HEK293T (cell line): ENCODE measurements at regions not wholly inside any gene's neighbourhood (a gene's known extent, or its start where the extent isn't known, plus 50 kb on each side); places are given as distances from the start of the nearest gene placed in this dataset.

Experiments
- CTCF ChIA-PET: fragments of 350-600 bp; formaldehyde crosslinking; extraction: SDS; loops from one replicate; lab custom pipeline; 2021; ENCODE audit warnings: antibody characterized with exemption, inconsistent platforms; lab: Yijun Ruan, JAX
- POLR2A ChIA-PET: fragments of 350-600 bp; formaldehyde crosslinking; extraction: SDS; loops from one replicate; lab custom pipeline; 2020; ENCODE audit warnings: antibody characterized with exemption, inconsistent platforms; lab: Yijun Ruan, JAX
- DNase-seq: peaks from one replicate; pipeline ENCODE4 v3.0.0; 2012; ENCODE audit warnings: mixed read lengths; ENCODE audit errors: extremely low spot score
- ARNT ChIP-seq: fragments of 450-650 bp; IDR thresholded peaks from 2 replicates; pipeline ENCODE4 v1.6.1; 2017; ENCODE audit warnings: mild to moderate bottlenecking
- BHLHE40 ChIP-seq: fragments of 450-650 bp; IDR thresholded peaks from 2 replicates; pipeline ENCODE4 v1.6.1; 2016; ENCODE audit warnings: mild to moderate bottlenecking, moderate library complexity, borderline replicate concordance
- CTBP1 ChIP-seq: fragments of 450-650 bp; IDR thresholded peaks from 2 replicates; pipeline ENCODE4 v1.6.1; 2016; ENCODE audit warnings: borderline replicate concordance
- ELF4 ChIP-seq: fragments of 450-650 bp; IDR thresholded peaks from 2 replicates; pipeline ENCODE4 v1.6.1; 2017; ENCODE audit warnings: antibody characterized with exemption
- FOXA1 ChIP-seq: fragments of 450-650 bp; IDR thresholded peaks from 2 replicates; pipeline ENCODE4 v1.6.1; 2016; ENCODE audit warnings: mild to moderate bottlenecking
- FOXK2 ChIP-seq: fragments of 450-650 bp; IDR thresholded peaks from 2 replicates; pipeline ENCODE4 v1.6.1; 2016; ENCODE audit warnings: mild to moderate bottlenecking
- FOXM1 ChIP-seq: fragments of 450-650 bp; IDR thresholded peaks from 2 replicates; pipeline ENCODE4 v1.6.1; 2017; ENCODE audit warnings: mild to moderate bottlenecking, borderline replicate concordance
- HDGF ChIP-seq: fragments of 450-650 bp; IDR thresholded peaks from 2 replicates; pipeline ENCODE4 v1.6.1; 2017; ENCODE audit warnings: antibody characterized with exemption, borderline replicate concordance
- L3MBTL2 ChIP-seq: fragments of 450-650 bp; conservative IDR thresholded peaks from 2 replicates; pipeline ENCODE4 v1.6.1; 2016; ENCODE audit warnings: mild to moderate bottlenecking
- LEF1 ChIP-seq: fragments of 450-650 bp; IDR thresholded peaks from 2 replicates; pipeline ENCODE4 v1.6.1; 2017; ENCODE audit warnings: mild to moderate bottlenecking, borderline replicate concordance
- NFRKB ChIP-seq: fragments of 450-650 bp; IDR thresholded peaks from 2 replicates; pipeline ENCODE4 v1.6.1; 2016; ENCODE audit warnings: mild to moderate bottlenecking, moderate library complexity
- SP1 ChIP-seq: fragments of 450-650 bp; IDR thresholded peaks from 2 replicates; pipeline ENCODE4 v1.6.1; 2017
- SUZ12 ChIP-seq: fragments of 450-650 bp; IDR thresholded peaks from 2 replicates; pipeline ENCODE4 v1.6.1; 2016; ENCODE audit warnings: mild to moderate bottlenecking
- TARDBP ChIP-seq: fragments of 450-650 bp; IDR thresholded peaks from 2 replicates; pipeline ENCODE4 v1.6.1; 2016
- ZNF384 ChIP-seq: fragments of 450-650 bp; IDR thresholded peaks from 2 replicates; pipeline ENCODE4 v1.6.1; 2016
- TF ChIP-seq, protein P1 (sequence below): fragments of 450-650 bp; IDR thresholded peaks from 2 replicates; pipeline ENCODE4 v1.6.1; 2016

GRCh38 chr17:77637818-77638575 lies 320.5 kb upstream of the TNRC6C start:
- ChIA-PET CTCF (no interaction called here), POLR2A (no interaction called here)

GRCh38 chr17:77640252-77640651 lies 318.3 kb upstream of the TNRC6C start:
- DNase-seq = no peak
- POLR2A ChIA-PET = no interaction called here
- CTCF ChIA-PET = interaction anchor here (0.6 kb wide), 1 partner anchor 12 kb away, joined by 3 read pairs; no protein-coding TSS in a partner anchor
- TF ChIP-seq FOXM1 (no peak), ZNF384 (no peak), SUZ12 (no peak), FOXK2 (no peak), L3MBTL2 (no peak), LEF1 (no peak), ELF4 (no peak), FOXA1 (no peak), TARDBP (no peak), ARNT (no peak), NFRKB (no peak), BHLHE40 (no peak), HDGF (no peak), SP1 (no peak), CTBP1 (no peak)
- TF ChIP-seq, protein P1, sequence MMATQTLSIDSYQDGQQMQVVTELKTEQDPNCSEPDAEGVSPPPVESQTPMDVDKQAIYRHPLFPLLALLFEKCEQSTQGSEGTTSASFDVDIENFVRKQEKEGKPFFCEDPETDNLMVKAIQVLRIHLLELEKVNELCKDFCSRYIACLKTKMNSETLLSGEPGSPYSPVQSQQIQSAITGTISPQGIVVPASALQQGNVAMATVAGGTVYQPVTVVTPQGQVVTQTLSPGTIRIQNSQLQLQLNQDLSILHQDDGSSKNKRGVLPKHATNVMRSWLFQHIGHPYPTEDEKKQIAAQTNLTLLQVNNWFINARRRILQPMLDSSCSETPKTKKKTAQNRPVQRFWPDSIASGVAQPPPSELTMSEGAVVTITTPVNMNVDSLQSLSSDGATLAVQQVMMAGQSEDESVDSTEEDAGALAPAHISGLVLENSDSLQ = no peak

More at GRCh38 chr17:77637818-77638575, 320.5 kb upstream of the TNRC6C start:
- DNase-seq = no peak
- no peak for TF ChIP-seq ARNT
- no peak for TF ChIP-seq ELF4
- no peak for TF ChIP-seq NFRKB
- no peak for TF ChIP-seq HDGF
- no peak for TF ChIP-seq L3MBTL2
- TF ChIP-seq TARDBP = no peak
- TF ChIP-seq SUZ12 = no peak
- no peak for TF ChIP-seq FOXM1
- no peak for TF ChIP-seq LEF1
- TF ChIP-seq, protein P1 = no peak
- TF ChIP-seq ZNF384 = no peak
- TF ChIP-seq FOXK2 = no peak
- TF ChIP-seq SP1 = no peak
- no peak for TF ChIP-seq CTBP1
- no peak for TF ChIP-seq FOXA1
- TF ChIP-seq BHLHE40 = no peak

DNA sequence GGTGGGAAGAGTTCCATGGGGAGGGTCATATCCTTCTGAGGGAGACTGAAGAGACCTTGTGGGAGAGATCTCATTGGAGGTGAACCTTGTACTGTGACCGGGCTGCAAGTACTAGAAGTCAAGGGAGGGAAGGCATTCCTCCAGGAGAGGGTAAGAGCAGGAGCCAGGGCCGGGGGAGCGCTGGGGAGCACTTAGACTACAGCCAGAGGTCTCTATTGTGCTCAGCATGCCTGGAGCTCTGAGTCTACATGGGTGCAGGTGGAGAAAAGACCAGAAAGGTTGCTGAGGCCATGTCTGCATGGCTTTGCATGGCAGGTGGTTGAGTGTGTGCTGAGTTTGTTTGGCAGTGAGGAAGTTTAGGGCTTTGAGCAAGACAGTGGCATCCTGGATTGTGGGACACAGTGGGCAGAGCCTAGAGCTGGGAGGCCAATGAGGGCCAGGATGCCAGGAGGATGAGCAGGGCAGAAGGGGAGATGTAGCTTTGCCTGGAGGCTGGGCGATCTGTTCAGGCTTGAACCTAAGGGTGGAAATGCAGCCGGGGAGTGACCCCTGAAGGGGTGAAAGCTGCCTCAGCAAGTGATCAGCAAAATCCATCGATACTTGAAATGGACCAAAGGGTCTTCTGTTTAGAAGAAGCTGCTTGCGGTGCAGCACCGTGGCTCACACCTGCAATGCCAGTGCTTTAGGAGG lies 317.4 kb upstream of the TNRC6C start:
- ChIA-PET CTCF (no interaction called here), POLR2A (no interaction called here)
- DNase-seq = no peak
- TF ChIP-seq NFRKB (no peak), CTBP1 (no peak), BHLHE40 (no peak), FOXA1 (no peak), FOXM1 (no peak), ARNT (no peak), ELF4 (no peak), TARDBP (no peak), LEF1 (no peak), SUZ12 (no peak), L3MBTL2 (no peak), ZNF384 (no peak)
- TF ChIP-seq, protein P1 = no peak

- no peak for DNase-seq
- ChIA-PET CTCF (no interaction called here), POLR2A (no interaction called here)
- TF ChIP-seq, protein P1 = no peak
- TF ChIP-seq ELF4 (no peak), SUZ12 (no peak), CTBP1 (no peak), NFRKB (no peak), SP1 (no peak), FOXK2 (no peak), BHLHE40 (no peak), LEF1 (no peak)
Measured at GRCh38 chr17:77641718-77642117, 316.8 kb upstream of the TNRC6C start.
